ENCODE measurements at regions not wholly inside any gene's neighbourhood (a gene's known extent, or its start where the extent isn't known, plus 50 kb on each side); places are given as distances from the start of the nearest gene placed in this dataset.

GRCh38 chr13:65260946-65261891 lies 1968.9 kb downstream of the PCDH9 start:
- TF ChIP-seq CTCF (conservative IDR thresholded peaks at IDR 0.05; ENCODE audit: low read length): no peak
- TF ChIP-seq EZH2phosphoT487 (IDR thresholded peaks at IDR 0.05; ENCODE audit: borderline replicate concordance): no peak

Measured in Loucy (cell line).